ENCODE measurements at regions not wholly inside any gene's neighbourhood (a gene's known extent, or its start where the extent isn't known, plus 50 kb on each side); places are given as distances from the start of the nearest gene placed in this dataset.

- Histone ChIP-seq H3K9me1 (ENCODE audit: control insufficient read depth, extremely low read depth, insufficient read depth, low read length) (no peaks in the 10 kb centered on the region), H3K4me1 (ENCODE audit: control insufficient read depth, extremely low read depth, insufficient read depth, low read length) (no peaks in the 10 kb centered on the region), H3K27me3 (ENCODE audit: control insufficient read depth, extremely low read depth, insufficient read depth, low read length) (no peaks in the 10 kb centered on the region), H3K9me3 (ENCODE audit: control insufficient read depth, low read depth, low read length) (peaks cover 10% of the 10 kb centered on the region), H2AFZ (ENCODE audit: control insufficient read depth, low read length) (no peak overlapping the region), H3K4me3 (ENCODE audit: control insufficient read depth in 2 of 3, extremely low read depth in 1 of 3, insufficient read depth in 2 of 3, low read depth in 1 of 3, low read length in 3 of 3) (no peak overlapping the region), H3K4me2 (ENCODE audit: control insufficient read depth, extremely low read depth, insufficient read depth, low read depth, low read length) (no peak overlapping the region), H3K9ac (ENCODE audit: control insufficient read depth, extremely low read depth, insufficient read depth, low read length) (no peak overlapping the region), H3K36me3 (ENCODE audit: control insufficient read depth in 2 of 2, extremely low read depth in 1 of 2, insufficient read depth in 2 of 2, low read length in 2 of 2) (no peaks in the 10 kb centered on the region), H3K27ac (ENCODE audit: control insufficient read depth, insufficient read depth, low read length) (no peak overlapping the region), H4K20me1 (ENCODE audit: control insufficient read depth, extremely low read depth, insufficient read depth, low read length) (no peaks in the 10 kb centered on the region), H3K79me2 (ENCODE audit: control insufficient read depth, insufficient read depth, low read length) (no peaks in the 10 kb centered on the region)
- no peak for TF ChIP-seq EZH2 (IDR thresholded peaks at IDR 0.05; ENCODE audit: low read length)
- TF ChIP-seq, protein P1, sequence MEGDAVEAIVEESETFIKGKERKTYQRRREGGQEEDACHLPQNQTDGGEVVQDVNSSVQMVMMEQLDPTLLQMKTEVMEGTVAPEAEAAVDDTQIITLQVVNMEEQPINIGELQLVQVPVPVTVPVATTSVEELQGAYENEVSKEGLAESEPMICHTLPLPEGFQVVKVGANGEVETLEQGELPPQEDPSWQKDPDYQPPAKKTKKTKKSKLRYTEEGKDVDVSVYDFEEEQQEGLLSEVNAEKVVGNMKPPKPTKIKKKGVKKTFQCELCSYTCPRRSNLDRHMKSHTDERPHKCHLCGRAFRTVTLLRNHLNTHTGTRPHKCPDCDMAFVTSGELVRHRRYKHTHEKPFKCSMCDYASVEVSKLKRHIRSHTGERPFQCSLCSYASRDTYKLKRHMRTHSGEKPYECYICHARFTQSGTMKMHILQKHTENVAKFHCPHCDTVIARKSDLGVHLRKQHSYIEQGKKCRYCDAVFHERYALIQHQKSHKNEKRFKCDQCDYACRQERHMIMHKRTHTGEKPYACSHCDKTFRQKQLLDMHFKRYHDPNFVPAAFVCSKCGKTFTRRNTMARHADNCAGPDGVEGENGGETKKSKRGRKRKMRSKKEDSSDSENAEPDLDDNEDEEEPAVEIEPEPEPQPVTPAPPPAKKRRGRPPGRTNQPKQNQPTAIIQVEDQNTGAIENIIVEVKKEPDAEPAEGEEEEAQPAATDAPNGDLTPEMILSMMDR (optimal IDR thresholded peaks at IDR 0.05 in 1 of 3, IDR thresholded peaks at IDR 0.05 in 1 of 3, conservative IDR thresholded peaks at IDR 0.05 in 1 of 3; ENCODE audit: extremely low read depth in 1 of 3, insufficient read depth in 2 of 3, low read length in 3 of 3) = no peak
- DNase-seq (ENCODE audit: low read depth, low spot score) (no peak), FAIRE-seq (no peak)
- dilution Hi-C loops (cut with MboI; ENCODE audit: extremely low pct_ligation_motif_present, low sequenced_read_pairs) = no loop called here
Measured at GRCh38 chr10:130364631-130365411, 228.6 kb downstream of the GLRX3 start.

GRCh38 chr10:130368761-130369560 lies 232.8 kb downstream of the GLRX3 start:
- H3K9ac ChIP-seq (ENCODE audit: control insufficient read depth, extremely low read depth, insufficient read depth, low read length) = no peak overlapping the region
- FAIRE-seq = no peak
- H3K79me2 ChIP-seq (ENCODE audit: control insufficient read depth, insufficient read depth, low read length) = no peaks in the 10 kb centered on the region
- no peaks in the 10 kb centered on the region for H3K27me3 ChIP-seq (ENCODE audit: control insufficient read depth, extremely low read depth, insufficient read depth, low read length)
- TF ChIP-seq EZH2 (IDR thresholded peaks at IDR 0.05; ENCODE audit: low read length) = no peak
- TF ChIP-seq, protein P1 (optimal IDR thresholded peaks at IDR 0.05 in 1 of 3, IDR thresholded peaks at IDR 0.05 in 1 of 3, conservative IDR thresholded peaks at IDR 0.05 in 1 of 3; ENCODE audit: extremely low read depth in 1 of 3, insufficient read depth in 2 of 3, low read length in 3 of 3) = no peak
- H2AFZ ChIP-seq (ENCODE audit: control insufficient read depth, low read length) = no peak overlapping the region
- no peak for DNase-seq (ENCODE audit: low read depth, low spot score)
- no peak overlapping the region for H3K27ac ChIP-seq (ENCODE audit: control insufficient read depth, insufficient read depth, low read length)
- H3K4me1 ChIP-seq (ENCODE audit: control insufficient read depth, extremely low read depth, insufficient read depth, low read length) = no peaks in the 10 kb centered on the region
- no peak overlapping the region for H3K4me3 ChIP-seq (ENCODE audit: control insufficient read depth in 2 of 3, extremely low read depth in 1 of 3, insufficient read depth in 2 of 3, low read depth in 1 of 3, low read length in 3 of 3)
- dilution Hi-C loops (cut with MboI; ENCODE audit: extremely low pct_ligation_motif_present, low sequenced_read_pairs) = no loop called here
- H3K9me1 ChIP-seq (ENCODE audit: control insufficient read depth, extremely low read depth, insufficient read depth, low read length) = no peaks in the 10 kb centered on the region
- H4K20me1 ChIP-seq (ENCODE audit: control insufficient read depth, extremely low read depth, insufficient read depth, low read length) = no peaks in the 10 kb centered on the region
- peaks cover 20% of the 10 kb centered on the region for H3K9me3 ChIP-seq (ENCODE audit: control insufficient read depth, low read depth, low read length)
- H3K4me2 ChIP-seq (ENCODE audit: control insufficient read depth, extremely low read depth, insufficient read depth, low read depth, low read length) = no peak overlapping the region
- H3K36me3 ChIP-seq (ENCODE audit: control insufficient read depth in 2 of 2, extremely low read depth in 1 of 2, insufficient read depth in 2 of 2, low read length in 2 of 2) = no peaks in the 10 kb centered on the region
